ENCODE measurements at regions not wholly inside any gene's neighbourhood (a gene's known extent, or its start where the extent isn't known, plus 50 kb on each side); places are given as distances from the start of the nearest gene placed in this dataset.

DNA sequence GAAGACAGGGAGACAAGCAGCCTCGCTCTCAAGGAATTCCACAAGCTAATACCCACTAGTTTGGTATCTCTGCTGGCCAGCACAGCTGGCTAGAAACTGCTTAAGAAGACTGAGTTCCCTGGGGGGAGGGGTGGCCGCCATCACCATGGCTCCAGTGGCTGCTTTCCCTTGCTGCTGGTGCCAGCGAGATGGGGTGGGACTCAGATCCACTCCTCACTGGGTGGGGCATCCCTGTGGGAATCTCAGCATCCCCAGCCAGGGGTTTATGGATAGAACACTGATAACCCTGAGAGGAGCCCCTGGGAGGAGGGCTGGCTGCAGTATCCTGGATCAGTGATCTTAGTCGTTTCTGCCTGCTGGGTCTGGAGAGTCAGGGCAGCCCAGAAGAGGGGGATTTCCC, 170.6 kb upstream of the MDGA2 start:
- TF ChIP-seq, protein P1, sequence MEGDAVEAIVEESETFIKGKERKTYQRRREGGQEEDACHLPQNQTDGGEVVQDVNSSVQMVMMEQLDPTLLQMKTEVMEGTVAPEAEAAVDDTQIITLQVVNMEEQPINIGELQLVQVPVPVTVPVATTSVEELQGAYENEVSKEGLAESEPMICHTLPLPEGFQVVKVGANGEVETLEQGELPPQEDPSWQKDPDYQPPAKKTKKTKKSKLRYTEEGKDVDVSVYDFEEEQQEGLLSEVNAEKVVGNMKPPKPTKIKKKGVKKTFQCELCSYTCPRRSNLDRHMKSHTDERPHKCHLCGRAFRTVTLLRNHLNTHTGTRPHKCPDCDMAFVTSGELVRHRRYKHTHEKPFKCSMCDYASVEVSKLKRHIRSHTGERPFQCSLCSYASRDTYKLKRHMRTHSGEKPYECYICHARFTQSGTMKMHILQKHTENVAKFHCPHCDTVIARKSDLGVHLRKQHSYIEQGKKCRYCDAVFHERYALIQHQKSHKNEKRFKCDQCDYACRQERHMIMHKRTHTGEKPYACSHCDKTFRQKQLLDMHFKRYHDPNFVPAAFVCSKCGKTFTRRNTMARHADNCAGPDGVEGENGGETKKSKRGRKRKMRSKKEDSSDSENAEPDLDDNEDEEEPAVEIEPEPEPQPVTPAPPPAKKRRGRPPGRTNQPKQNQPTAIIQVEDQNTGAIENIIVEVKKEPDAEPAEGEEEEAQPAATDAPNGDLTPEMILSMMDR (conservative IDR thresholded peaks at IDR 0.05), result no peak
- TF ChIP-seq ZFX (IDR thresholded peaks at IDR 0.05), result no peak

Data from C4-2B (cell line).